Kidney (tissue), 13 donors: ENCODE measurements at regions not wholly inside any gene's neighbourhood (a gene's known extent, or its start where the extent isn't known, plus 50 kb on each side); places are given as distances from the start of the nearest gene placed in this dataset.

ENCODE experiments used
- DNase-seq, 5 donors: peaks; one replicate each; pipeline ENCODE4 v3.0.0-alpha.2; 2013 to 2020
- FAIRE-seq: peaks from 2 replicates; lab custom pipeline; 2012; peaks lifted over from hg19 to GRCh38; lab: Jason Lieb, UNC
- H3K27ac ChIP-seq, 2 donors: one replicate each; pipeline ENCODE4 v1.7.0; 2013; ENCODE audit warnings: low read depth in 2 of 2, low read length in 2 of 2, inconsistent platforms in 1 of 2
- H3K27me3 ChIP-seq: one replicate; pipeline ENCODE4 v1.7.1; 2013; ENCODE audit warnings: low read length, inconsistent platforms; ENCODE audit not compliant: control insufficient read depth, insufficient read depth
- H3K36me3 ChIP-seq, 3 donors: one replicate each; pipeline versions ENCODE4 v1.7.0 to v1.7.1; 2013; ENCODE audit warnings: low read length in 3 of 3, control low read depth in 1 of 3, inconsistent platforms in 1 of 3; ENCODE audit not compliant: insufficient read depth in 3 of 3, control insufficient read depth in 2 of 3
- H3K4me1 ChIP-seq, 3 donors: one replicate each; pipeline versions ENCODE4 v1.7.0 to v1.7.1; 2013; ENCODE audit warnings: low read length in 3 of 3, inconsistent platforms in 1 of 3, low read depth in 1 of 3; ENCODE audit not compliant: control insufficient read depth in 2 of 3, insufficient read depth in 2 of 3
- H3K4me3 ChIP-seq, 3 donors: one replicate each; pipeline versions ENCODE4 v1.7.0 to v1.8.1; 2013; ENCODE audit warnings: low read length in 3 of 3, control low read depth in 1 of 3, inconsistent platforms in 1 of 3
- H3K9ac ChIP-seq, 3 donors: one replicate each; pipeline versions ENCODE4 v1.7.0 to v1.7.1; 2013; ENCODE audit warnings: low read length in 3 of 3, control low read depth in 1 of 3, inconsistent platforms in 1 of 3
- H3K9me3 ChIP-seq, 3 donors: one replicate each; pipeline versions ENCODE4 v1.7.0 to v1.7.1; 2013; ENCODE audit warnings: low read length in 3 of 3, control low read depth in 1 of 3, inconsistent platforms in 1 of 3; ENCODE audit not compliant: control insufficient read depth in 2 of 3, insufficient read depth in 1 of 3
- intact Hi-C: fragments of 100-400 bp; cut with DNase I; formaldehyde crosslinking; loops from one replicate; pipeline ENCODE4 v1.11.1; 2022
- TF ChIP-seq, protein P1 (sequence below): IDR thresholded peaks from 3 replicates; pipeline ENCODE4 v1.5.1; 2012; ENCODE audit warnings: mild to moderate bottlenecking, moderate library complexity, borderline replicate concordance; ENCODE audit not compliant: insufficient read depth; ENCODE audit errors: extremely low read depth
- donor health status: control.
- donor health status: control.
- donor health status: control.
- donor health status: control.
- donor health status: control.
- donor health status: DM: yes; HTN: yes; CAD: no.
- donor health status: Normal renal cell carcinoma (clear cell type).

DNA sequence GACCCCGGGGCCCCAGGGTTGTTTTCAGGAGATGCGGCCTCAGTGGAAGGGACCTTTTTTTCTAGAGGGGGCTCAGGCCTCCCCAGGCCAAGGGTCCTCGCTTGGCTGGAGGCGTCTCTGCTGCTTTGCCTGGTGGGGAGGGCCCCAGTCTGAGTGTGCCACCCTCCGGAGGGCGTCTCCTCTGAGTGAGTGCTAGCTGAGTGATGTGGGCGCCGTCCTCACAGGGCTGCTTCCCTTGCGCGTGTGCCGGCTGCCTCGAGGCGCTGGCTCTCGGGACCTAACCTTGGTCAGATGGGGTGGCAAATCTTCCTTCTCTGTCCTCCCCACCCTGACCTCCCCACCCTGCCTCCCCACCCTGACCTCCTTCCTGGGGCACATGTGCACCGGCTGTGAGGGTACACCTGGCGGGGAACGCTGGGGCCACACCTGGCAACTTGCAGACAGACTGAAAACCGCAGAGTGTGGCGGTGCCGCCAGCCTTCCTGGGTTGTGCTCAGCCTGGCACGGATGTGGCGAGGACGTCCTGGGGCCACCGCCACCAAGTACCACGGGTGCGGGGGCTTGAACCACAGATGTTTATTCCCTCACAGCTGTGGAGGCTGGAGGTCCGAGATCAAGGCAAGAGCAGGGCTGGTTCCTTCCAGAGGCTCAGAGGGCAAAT, 93.0 kb upstream of the TTC34 start:
- TF ChIP-seq, protein P1, sequence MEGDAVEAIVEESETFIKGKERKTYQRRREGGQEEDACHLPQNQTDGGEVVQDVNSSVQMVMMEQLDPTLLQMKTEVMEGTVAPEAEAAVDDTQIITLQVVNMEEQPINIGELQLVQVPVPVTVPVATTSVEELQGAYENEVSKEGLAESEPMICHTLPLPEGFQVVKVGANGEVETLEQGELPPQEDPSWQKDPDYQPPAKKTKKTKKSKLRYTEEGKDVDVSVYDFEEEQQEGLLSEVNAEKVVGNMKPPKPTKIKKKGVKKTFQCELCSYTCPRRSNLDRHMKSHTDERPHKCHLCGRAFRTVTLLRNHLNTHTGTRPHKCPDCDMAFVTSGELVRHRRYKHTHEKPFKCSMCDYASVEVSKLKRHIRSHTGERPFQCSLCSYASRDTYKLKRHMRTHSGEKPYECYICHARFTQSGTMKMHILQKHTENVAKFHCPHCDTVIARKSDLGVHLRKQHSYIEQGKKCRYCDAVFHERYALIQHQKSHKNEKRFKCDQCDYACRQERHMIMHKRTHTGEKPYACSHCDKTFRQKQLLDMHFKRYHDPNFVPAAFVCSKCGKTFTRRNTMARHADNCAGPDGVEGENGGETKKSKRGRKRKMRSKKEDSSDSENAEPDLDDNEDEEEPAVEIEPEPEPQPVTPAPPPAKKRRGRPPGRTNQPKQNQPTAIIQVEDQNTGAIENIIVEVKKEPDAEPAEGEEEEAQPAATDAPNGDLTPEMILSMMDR, result no peak
- intact Hi-C loops, result no loop called here
- Histone ChIP-seq H3K27ac (no peak overlapping the region), H3K36me3 (no peaks in the 10 kb centered on the region), H3K9ac (no peak overlapping the region), H3K27me3 (peaks cover 2% of the 10 kb centered on the region), H3K4me3 (no peak overlapping the region), H3K4me1 (no peaks in the 10 kb centered on the region), H3K9me3 (no peaks in the 10 kb centered on the region)
- DNase-seq (no peak), FAIRE-seq (no peak)

DNA sequence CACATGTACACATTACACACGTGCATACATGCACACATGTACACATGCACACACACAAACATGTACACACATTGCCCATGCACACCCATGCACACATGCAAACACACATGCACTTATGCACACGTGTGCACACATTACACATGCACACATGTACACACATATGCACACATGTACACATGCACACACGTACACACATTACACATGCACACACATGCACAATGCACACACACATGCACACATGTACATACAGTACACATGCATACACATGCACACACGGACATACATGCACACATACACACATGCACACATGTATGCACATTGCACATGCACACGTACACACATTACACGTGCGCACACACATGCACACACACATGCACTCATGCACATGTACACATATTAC, 95.3 kb upstream of the TTC34 start:
- FAIRE-seq, result no peak
- no peaks in the 10 kb centered on the region for H3K4me1 ChIP-seq
- TF ChIP-seq, protein P1, result no peak
- peaks cover 2% of the 10 kb centered on the region for H3K27me3 ChIP-seq
- H3K36me3 ChIP-seq, result no peaks in the 10 kb centered on the region
- no peak overlapping the region for H3K4me3 ChIP-seq
- H3K9ac ChIP-seq, result no peak overlapping the region
- intact Hi-C loops, result no loop called here
- no peaks in the 10 kb centered on the region for H3K9me3 ChIP-seq
- H3K27ac ChIP-seq, result no peak overlapping the region
- DNase-seq, result no peak

DNA sequence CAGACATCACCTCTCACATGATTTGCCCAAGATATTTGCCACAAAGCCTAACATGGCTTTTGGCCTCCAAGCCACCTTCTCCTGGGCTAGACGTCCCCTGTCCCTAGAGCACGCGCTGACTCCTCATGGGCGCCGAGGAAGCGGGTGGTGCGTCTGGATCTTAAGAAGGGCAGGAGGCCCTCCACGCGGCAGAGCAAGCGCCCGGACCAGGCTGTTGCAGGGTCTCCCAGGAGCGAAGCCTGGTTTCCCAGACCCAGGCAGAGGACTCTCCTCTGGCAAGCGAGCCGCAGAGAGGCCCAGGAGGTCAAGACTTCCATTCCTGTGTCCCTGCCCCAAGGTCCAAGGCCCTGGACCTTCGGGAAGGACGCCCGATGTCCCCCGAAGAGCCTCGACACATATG, 101.7 kb upstream of the TTC34 start:
- no peak overlapping the region for H3K27ac ChIP-seq
- H3K9me3 ChIP-seq, result no peaks in the 10 kb centered on the region
- no peak overlapping the region for H3K9ac ChIP-seq
- intact Hi-C loops, result no loop called here
- H3K4me1 ChIP-seq, result no peaks in the 10 kb centered on the region
- FAIRE-seq (no peak), DNase-seq (no peak)
- TF ChIP-seq, protein P1, result no peak
- H3K27me3 ChIP-seq, result no peaks in the 10 kb centered on the region
- H3K4me3 ChIP-seq, result no peak overlapping the region
- H3K36me3 ChIP-seq, result no peaks in the 10 kb centered on the region

DNA sequence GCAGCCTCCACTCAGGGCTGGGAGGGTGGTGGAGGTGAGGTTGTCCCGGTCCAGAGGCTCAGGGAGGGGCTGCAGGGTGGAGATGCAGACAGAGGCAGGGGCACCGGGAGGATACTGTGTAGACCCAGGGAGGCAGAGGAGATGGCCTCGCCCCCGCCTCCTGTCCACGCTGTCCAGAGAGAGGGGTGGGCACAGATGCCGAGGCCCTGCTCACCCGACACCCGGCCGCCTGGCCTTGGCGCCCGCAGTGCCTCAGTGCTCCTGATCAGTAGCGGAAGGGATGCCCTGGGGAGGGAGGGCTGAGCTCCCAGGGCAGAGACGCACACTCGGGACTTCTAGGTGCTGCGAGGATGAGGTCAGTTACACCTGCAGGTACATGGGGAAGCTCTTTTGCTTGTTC, 102.7 kb upstream of the TTC34 start:
- Histone ChIP-seq H3K9ac (no peak overlapping the region), H3K27ac (no peak overlapping the region), H3K9me3 (no peaks in the 10 kb centered on the region), H3K36me3 (no peaks in the 10 kb centered on the region), H3K4me3 (no peak overlapping the region), H3K27me3 (no peaks in the 10 kb centered on the region), H3K4me1 (no peaks in the 10 kb centered on the region)
- DNase-seq, result no peak
- no peak for FAIRE-seq
- TF ChIP-seq, protein P1, result no peak
- intact Hi-C loops, result no loop called here
